ENCODE measurements at regions not wholly inside any gene's neighbourhood (a gene's known extent, or its start where the extent isn't known, plus 50 kb on each side); places are given as distances from the start of the nearest gene placed in this dataset.
"Not testable (repeated sequence)": the region's sequence is repeated elsewhere in the genome, so short reads cannot be mapped to it uniquely, and the experiment has no call there.

DNA sequence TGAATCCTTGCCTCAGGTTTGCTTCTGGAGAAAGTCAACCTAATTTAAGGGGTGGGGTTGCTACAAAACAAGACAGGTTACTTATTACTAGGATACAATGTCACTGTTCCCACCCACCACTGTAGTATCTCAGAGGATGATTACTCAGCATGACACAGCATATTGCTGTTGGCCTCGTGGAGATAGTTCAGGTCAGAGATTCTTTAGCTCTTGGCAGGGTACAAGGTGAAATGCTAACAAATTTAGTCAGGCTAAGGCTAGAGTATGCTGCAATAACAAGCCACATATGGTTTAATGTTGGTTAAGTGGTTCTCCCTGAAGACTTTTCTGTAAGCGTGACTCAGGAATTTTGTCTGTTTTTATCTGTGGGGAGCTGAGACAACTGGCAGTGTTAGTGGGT, 161.8 kb downstream of the EDEM1 start:
- no peak for DNase-seq

DNA sequence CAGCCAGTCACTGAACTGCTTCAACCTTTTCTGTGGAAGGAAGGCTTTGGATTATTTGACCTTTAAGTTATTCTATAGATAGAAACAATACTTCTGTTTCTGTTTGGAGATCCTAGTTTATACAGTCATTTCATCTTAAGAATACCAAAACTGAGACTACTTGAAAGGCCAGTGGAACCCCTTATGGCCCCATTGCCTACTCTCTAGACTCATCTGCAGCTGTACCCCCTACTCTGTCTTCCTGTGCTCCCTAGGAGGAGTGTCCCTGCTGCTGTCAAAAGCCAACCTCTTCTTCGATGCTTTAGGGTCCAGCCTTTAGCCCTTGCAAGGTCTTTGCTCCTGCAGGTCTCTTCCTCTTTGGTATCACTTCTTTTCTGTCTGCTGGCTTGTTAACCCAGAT, 169.6 kb downstream of the EDEM1 start:
- DNase-seq = no peak

DNA sequence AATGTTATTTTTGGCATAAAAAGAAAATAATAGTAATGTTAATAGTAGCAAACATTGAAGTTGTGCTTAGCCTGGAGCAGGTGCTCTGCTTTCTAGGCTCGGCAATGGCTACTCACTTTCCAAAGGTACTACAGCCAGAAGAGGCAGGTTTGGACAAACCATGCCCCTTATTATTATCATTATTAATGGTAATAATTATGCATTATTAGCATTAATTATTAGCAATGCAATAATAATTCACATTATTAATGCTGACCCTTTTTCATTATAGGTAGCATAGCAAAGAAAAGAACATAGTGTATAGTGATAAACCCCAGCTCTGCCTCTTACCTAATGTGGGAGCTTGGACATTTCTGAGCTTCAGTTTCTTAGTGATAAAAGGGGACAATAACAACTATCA, 171.4 kb downstream of the EDEM1 start:
- no peak for DNase-seq

DNA sequence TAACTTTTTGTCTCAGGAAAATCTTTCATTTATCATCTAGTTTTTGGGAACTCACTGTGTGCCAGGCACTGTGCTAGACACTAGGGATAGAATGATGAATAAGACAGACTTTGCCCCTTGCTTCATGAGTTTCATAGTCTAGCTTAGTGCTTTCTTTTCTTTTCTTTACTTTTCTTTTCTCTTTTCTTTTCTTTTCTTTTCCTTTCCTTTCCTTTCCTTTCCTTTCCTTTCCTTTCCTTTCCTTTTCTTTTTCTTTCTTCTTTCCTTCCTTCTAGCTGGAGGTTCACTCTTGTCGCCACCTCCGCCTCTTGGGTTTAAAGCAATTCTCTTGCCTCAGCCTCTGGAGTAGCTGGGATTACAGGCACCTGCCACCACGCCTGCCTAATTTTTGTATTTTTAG, 172.9 kb downstream of the EDEM1 start:
- no peak for DNase-seq

DNA sequence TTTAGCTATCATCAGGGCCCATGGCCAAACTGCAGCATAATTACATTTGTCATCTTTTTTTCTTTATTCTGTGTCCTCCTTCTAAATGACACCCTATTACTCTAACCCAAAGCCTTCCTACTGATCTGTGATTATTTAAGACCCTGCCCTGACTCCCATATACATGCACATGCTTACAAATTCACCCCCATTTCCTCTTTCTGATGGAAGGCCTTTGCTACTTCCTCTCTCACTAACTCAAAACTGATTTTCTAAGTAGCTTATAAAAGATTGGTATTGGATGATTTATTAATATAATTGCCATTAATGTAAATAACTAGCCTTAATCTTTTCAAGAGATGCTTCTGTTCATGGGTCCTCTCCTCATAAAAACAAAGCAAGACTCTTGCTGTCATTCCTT, 179.2 kb downstream of the EDEM1 start:
- DNase-seq = no peak

DNA sequence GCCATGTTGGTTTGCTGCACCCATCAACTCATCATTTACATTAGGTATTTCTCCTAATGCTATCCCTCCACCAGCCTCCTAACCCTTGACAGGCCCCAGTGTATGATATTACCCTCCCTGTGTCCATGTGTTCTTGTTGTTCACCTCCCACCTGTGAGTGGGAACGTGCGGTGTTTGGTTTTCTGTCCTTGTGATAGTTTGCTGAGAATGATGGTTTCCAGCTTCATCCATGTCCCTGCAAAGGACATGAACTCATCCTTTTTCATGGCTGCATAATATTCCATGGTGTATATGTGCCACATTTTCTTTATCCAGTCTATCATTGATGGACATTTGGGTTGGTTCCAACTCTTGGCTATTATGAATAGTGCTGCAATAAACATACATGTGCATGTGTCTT, 184.0 kb downstream of the EDEM1 start:
- DNase-seq = not testable (repeated sequence)

DNA sequence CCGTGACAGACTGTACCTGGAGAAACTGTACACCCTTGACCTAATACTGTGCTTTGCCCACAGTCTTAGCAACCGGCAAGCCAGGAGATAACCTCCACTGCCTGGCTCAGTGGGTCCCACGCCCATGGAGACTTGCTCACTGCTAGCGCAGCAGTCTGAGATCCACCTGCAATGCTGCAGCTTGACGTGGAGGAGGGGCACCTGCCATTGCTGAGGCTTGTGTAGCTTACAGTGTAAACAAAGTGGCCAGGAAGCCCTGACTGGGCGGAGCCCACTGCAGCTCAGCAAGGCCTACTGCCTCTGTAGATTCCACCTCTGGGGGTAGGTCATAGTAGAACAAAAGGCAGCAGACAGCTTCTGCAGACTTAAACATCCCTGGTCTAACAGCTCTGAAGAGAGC, 189.3 kb downstream of the EDEM1 start:
- DNase-seq = no peak

DNA sequence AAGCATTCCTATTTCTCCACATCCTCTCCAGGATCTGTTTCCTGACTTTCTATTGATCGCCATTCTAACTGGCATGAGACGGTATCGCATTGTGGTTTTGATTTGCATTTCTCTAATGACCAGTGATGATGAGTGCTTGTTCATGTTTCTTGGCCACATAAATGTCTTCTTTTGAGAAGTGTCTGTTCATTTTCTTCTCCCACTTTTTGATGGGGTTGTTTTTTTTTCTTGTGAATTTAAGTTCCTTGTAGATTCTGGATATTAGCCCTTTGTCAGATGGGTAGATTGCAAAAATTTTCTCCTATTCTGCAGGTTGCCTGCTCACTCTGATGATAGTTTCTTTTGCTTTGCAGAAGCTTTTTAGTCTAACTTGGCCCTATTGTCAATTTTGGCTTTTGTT, 191.8 kb downstream of the EDEM1 start:
- DNase-seq = not testable (repeated sequence)

DNA sequence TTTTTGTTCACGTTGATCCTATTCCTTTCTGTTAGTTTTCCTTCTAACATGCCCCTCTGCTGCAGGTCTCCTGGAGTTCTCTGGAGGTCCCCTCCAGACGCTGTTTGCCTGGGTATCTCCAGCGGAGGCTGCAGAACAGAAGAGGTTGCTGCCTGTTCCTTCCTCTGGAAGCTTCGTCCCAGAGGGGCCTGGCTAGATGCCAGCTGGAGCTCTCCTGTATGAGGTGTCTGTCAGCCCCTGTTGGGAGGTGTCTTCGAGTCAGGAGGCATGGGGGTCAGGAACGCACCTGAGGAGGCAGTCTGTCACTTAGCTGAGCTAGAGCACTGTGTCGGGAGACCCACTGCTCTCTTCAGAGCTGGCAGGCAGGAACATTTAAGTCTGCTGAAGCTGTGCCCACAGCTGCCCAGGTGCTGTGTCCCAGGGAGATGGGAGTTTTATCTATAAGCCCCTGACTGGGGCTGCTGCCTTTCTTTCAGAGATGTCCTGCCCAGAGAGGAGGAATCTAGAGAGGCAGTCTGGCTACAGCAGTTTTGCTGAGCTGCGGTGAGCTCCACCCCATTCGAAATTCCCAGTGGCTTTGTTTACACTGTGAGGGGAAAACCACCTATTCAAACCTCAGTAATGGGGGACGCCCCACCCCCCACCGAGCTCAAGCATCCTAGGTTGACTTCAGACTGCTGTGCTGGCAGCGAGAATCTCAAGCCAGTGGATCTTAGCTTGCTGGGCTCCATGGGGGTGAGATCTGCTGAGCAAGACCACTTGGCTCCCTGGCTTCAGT, 196.2 kb downstream of the EDEM1 start:
- not testable (repeated sequence) for DNase-seq

DNA sequence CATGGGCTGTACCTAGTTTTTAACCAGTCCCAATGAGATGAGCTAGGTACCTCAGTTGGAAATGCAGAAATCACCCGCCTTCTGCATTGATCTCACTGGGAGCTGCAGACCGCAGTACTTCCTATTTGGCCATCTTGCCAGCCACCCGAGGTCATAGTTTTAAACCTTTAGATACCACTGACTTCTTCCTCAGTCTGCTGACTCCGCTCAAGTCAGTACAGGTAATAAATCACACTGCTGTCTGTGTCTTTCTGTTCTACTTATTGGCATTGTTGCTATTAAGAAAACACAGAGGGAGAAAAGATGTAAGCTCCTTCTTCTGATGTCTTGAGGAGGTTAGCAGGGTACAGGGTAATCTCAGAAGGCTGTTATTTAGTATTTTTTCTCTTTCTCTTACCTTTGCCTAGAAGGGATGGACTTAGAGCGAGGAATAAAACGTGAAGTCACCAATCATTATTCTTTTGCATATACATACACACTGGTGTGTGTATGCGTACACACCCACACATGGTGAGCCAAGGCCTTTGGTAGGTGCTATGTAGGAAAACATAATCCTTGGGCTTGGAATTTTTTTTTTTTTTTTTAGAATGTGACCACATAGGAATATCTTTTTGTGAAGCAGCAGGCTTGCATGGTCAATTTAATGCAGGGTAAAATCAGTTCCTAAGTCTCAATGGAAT, 197.2 kb downstream of the EDEM1 start:
- no peak for DNase-seq

DNA sequence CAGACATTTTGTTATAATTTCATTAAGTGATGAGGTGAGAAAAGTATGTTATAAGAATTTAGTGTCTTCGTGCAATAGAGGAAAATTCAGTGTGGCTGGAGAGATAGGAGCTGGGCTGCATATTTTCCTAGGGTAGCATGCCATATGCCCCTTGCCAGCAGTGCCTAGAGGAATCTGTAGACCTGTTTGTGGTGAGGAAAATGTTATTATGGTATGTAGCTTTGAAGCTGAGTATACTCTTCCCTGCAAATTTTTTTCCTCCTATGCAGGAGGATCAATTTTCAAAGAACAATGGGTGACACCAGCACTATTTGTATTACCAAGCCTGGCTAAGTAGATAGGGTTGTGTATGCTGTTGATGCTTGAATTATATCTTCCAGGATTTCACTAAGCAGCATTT, 200.6 kb downstream of the EDEM1 start:
- no peak for DNase-seq

DNA sequence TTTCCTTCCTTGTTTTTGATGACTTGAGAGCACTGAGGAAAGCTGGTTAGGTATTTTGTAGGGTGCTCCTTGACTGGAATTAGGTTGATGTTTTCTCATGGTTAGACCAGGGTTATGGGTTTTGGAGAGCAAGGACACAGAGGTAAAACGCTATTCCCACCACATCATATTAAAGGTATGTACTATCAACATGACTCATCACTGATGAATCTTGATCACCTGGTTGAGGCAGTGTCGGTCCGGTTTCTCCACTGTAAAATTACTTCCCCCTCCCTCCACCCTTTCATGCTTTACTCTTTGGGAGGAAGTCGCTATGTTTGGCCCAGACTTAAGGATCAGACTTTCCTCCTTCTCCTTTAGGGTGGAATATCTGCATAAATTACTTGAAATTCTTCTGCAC, 201.6 kb downstream of the EDEM1 start:
- no peak for DNase-seq

DNA sequence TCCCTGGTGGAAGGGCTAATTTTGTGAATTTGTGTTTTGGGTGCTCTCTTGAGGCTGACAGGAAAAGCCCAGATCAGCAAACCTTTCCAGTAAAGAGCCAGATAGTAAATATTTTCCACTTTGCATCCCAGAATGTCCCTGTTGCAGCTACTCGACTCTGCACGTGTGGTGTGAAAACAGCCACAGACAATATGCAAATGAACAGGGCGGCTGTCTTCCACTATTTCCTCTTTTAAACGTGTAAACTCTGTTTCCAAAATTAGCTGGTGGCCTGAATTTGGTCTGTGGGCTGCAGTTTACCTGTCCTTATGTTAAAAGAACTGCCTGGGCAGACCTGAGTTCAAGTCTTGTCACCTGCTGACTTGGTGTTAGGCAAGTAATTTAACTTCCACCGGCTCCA, 202.7 kb downstream of the EDEM1 start:
- no peak for DNase-seq

DNA sequence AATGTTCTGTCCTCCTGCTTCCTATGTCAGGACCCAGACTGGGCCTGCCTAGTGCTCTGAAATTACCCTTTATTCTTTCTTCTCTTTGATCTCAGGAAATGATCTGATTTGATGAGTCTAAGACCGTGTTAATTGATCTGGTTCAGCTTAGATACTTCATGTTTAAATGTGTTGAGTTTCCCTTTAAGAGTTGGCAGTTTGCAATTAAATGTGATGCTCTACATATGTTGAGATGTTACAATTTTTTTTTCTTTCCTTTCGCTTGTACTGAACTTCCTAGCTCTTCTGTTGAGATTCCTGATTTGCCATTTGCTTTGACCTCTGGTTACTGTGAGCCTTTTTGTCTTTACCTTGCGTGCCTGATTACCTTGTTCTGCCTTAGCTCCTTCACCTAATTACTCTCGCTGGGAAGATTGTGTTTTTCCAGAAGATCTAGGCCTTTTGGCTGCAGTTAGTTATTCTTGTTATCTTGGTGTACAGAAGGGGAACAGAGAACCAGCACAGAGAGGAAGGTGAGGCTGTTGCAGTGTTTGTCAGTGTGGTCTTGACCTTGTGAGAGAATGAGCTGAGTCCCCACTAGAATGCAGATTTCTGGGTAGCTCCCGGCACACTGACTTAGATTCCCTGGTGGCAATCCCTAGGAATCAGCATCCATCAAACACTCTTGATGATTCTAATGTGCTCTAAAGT, 203.6 kb downstream of the EDEM1 start:
- DNase-seq = no peak

DNA sequence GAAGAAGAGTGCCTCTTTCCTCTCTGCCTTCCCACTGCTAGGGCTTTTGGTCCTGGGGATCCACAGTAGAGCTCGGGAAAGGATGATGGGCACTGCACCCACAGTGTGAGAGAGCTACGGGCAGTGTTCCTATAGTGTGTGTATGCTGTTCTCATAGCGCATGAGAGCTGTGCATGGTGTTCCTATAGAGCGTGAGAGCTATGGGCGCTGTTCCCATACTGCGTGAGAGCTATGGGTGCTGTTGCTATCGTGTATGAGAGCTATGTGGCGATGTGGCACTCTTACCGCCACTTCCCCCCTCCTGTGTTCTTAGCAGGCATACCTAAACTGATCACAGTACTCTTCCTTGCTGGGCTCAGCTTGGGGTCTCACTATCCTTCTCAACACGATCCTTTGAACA, 213.5 kb downstream of the EDEM1 start:
- no peak for DNase-seq

DNA sequence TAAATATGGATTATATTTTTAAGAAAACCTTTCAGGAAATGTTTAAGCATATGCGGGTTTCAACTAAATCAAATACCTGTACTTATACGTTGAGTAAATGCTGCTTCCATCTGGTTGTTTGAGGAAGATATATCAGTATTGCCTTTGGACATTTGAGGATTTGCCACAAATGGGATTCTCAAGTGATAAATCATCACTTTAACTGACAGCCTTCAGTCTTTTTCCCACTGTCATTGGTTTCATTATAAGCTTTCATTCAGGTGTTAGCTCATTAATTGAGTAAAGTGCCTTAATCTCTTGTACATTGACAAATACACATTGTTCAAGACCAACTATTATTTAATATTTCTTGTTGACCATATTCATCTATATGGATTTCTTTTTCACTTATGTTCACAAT, 217.2 kb downstream of the EDEM1 start:
- DNase-seq = no peak

DNA sequence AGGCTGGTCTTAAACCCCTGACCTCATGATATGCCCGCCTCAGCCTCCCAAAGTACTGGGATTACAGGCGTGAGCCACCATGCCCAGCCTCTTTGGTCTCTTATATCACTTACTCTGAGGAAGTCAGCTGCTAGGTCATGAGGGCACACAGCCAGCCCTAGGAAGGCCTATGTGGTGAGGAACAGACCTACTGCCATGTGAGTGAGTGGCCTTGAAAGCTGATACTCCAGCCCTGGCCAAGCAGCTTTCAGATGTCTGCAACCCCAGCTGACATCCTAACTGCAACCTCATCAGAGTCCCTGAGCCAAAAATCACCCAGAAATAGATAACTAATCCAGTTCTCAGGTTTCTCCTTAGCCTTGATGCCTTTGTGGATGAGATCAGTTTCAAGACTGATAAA, 224.3 kb downstream of the EDEM1 start:
- no peak for DNase-seq

DNA sequence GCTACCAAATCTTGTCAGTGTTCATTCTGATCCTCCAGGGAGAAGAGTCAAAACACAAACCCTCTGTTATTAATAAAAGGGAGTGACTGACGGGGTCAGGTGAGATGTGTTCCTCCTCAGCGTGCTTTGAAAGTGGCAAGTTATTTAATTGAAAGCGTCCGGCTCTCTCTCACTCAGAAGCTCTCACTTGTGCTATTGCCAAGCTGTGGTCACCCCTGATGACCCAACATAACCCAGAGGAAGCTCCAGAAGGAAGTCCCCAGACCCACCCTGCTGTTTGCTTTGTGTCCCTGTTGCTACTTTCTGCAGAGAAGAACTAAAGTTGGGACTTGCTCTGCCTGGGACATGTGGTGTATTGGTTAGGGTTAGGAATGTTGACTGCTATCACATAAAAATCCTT, 235.6 kb downstream of the EDEM1 start:
- DNase-seq = no peak

DNA sequence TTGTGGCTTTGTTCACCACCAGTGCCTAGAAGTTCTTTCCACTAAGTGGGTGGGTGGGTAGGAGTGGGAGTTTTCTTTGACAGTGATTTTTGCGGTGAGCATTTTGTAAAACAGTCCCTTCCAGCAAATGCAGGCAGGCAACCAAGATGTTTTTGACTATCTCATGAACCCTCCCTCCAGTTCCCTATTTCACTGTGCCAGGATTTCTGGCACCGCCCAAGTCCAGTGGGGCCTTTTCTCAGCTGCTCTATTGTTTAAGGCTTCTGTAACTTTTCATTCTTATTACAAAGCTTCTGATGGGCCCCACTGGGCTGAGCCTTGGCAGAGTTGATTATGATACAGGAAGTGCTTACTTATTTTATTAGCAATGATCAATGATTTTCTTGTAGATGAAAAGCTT, 236.0 kb downstream of the EDEM1 start:
- no peak for DNase-seq

DNA sequence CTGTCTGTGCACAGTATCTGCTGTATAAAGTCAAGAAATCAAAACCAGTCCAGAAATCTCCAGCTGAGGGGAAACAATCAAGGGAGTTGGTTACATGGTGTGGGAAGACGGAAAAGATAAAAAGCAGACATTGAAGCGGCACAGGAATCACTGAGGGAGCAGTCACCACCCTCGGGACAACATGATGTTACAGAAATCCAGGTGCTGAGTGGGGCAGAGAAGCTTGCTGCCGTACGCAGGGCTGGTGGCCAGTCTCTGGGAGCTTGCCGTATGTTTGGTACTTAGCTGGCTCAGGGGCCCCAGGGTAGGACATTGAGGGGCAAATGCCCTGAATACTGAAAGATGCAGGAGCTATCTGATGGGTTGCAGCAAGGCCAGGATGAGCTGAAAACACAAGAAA, 237.9 kb downstream of the EDEM1 start:
- no peak for DNase-seq

DNA sequence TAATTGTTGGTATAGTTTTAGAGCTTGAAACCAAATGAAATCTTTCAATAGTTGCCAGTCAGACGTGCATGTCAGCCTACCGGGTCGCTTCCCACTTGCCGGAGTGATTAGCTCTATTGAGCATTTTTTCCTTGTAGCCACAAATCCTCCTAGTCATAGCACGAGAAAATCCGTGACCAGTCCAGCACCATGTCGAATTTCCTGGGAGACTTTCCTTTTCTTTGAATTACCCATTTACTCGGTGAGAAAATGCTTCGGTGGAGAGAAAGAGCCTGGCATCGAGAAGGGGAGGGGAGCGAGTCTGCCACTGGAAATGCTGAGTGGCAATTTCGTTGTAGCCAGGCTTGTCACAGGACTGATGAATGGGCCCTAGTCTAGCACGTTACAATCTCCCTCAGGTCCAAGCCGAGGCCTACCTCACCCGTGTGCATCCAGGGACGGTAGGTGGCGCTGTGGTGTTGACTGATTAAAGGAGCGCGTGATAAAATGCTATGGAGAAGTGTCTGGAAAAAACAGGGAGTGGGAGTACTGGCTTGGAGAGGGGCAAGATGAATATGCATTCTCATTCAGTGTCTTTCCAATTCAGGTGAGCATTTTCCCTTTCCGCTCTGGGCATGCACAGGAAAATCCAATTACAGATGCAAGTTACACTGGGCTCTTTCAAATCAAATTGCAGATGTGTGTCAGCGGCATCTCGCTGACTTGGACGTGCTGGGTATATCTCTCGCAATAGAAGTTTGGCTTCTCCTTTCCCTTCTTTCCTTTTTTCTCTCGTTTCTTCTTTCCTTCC, 238.8 kb downstream of the EDEM1 start:
- peak in 55 of 56 donors; percentile 5 to 90 (median 63) for DNase-seq

DNA sequence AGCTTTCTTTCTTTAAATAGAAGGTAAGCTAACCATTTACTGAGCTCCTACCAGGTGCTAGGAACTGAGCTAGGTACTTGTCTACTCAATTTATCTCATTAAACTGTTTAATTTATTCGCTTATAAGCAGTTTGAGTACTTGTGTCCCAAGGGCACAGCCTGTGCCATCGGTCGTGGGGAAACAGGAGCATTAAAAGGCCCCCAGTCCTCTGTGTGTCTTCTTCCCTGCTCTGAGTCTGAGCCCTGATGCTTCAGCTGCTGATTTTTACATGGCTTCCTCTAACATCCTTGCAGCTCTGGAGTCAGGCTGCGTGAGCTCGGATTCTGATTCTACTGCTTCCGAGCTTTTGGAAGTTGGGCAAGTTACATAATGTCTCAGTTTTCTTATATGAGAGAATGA, 239.5 kb downstream of the EDEM1 start:
- DNase-seq = no peak
